ENCODE measurements at regions not wholly inside any gene's neighbourhood (a gene's known extent, or its start where the extent isn't known, plus 50 kb on each side); places are given as distances from the start of the nearest gene placed in this dataset.

- H3K4me3 Mint-ChIP-seq (ENCODE audit: unreplicated experiment), result no peak overlapping the region
- H3K27me3 Mint-ChIP-seq (ENCODE audit: unreplicated experiment), result no peaks in the 10 kb centered on the region
- H3K27ac Mint-ChIP-seq (ENCODE audit: unreplicated experiment), result no peak overlapping the region
- no peaks in the 10 kb centered on the region for H3K36me3 Mint-ChIP-seq (ENCODE audit: low read depth, unreplicated experiment)
- DNase-seq (ENCODE audit: low spot score), result no peak
- TF ChIP-seq, protein P1, sequence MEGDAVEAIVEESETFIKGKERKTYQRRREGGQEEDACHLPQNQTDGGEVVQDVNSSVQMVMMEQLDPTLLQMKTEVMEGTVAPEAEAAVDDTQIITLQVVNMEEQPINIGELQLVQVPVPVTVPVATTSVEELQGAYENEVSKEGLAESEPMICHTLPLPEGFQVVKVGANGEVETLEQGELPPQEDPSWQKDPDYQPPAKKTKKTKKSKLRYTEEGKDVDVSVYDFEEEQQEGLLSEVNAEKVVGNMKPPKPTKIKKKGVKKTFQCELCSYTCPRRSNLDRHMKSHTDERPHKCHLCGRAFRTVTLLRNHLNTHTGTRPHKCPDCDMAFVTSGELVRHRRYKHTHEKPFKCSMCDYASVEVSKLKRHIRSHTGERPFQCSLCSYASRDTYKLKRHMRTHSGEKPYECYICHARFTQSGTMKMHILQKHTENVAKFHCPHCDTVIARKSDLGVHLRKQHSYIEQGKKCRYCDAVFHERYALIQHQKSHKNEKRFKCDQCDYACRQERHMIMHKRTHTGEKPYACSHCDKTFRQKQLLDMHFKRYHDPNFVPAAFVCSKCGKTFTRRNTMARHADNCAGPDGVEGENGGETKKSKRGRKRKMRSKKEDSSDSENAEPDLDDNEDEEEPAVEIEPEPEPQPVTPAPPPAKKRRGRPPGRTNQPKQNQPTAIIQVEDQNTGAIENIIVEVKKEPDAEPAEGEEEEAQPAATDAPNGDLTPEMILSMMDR (IDR thresholded peaks at IDR 0.05; ENCODE audit: unreplicated experiment), result no peak
- H3K4me1 Mint-ChIP-seq (ENCODE audit: unreplicated experiment), result no peaks in the 10 kb centered on the region
- H3K9me3 Mint-ChIP-seq (ENCODE audit: unreplicated experiment), result no peaks in the 10 kb centered on the region
Observed at GRCh38 chr4:154143720-154144119, 347.9 kb downstream of the DCHS2 start.

- no peaks in the 10 kb centered on the region for H3K9me3 Mint-ChIP-seq (ENCODE audit: unreplicated experiment)
- no peaks in the 10 kb centered on the region for H3K4me1 Mint-ChIP-seq (ENCODE audit: unreplicated experiment)
- H3K36me3 Mint-ChIP-seq (ENCODE audit: low read depth, unreplicated experiment), result no peaks in the 10 kb centered on the region
- no peaks in the 10 kb centered on the region for H3K27me3 Mint-ChIP-seq (ENCODE audit: unreplicated experiment)
- no peak for DNase-seq (ENCODE audit: low spot score)
- H3K4me3 Mint-ChIP-seq (ENCODE audit: unreplicated experiment), result no peak overlapping the region
- TF ChIP-seq, protein P1 (IDR thresholded peaks at IDR 0.05; ENCODE audit: unreplicated experiment), result no peak
- H3K27ac Mint-ChIP-seq (ENCODE audit: unreplicated experiment), result no peak overlapping the region
Observed at GRCh38 chr4:154142664-154143063, 348.9 kb downstream of the DCHS2 start.

DNA sequence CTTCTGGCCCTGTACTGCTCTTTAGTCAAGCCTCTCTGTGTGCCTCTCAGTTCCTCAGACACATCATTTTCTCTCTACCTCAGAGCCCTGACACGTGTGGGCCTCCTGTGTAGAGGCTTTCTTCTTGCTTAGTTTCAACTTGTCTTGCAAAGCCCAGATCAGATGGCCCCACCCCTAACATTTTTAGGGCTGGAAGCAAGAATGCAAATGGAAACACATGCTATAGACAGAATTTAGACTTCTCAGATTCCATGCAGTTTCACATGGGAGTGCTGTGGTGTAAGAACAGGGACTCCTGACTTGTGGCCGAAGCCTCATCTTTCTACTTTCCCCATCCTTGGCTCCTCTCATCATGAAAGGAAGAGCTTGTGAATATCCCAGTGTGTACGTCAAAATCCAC, 350.7 kb downstream of the DCHS2 start:
- Mint-ChIP-seq H3K9me3 (ENCODE audit: unreplicated experiment) (no peaks in the 10 kb centered on the region), H3K27ac (ENCODE audit: unreplicated experiment) (no peak overlapping the region), H3K4me1 (ENCODE audit: unreplicated experiment) (no peaks in the 10 kb centered on the region), H3K4me3 (ENCODE audit: unreplicated experiment) (no peak overlapping the region), H3K36me3 (ENCODE audit: low read depth, unreplicated experiment) (no peaks in the 10 kb centered on the region), H3K27me3 (ENCODE audit: unreplicated experiment) (peaks cover 2% of the 10 kb centered on the region)
- no peak for DNase-seq (ENCODE audit: low spot score)
- TF ChIP-seq, protein P1 (IDR thresholded peaks at IDR 0.05; ENCODE audit: unreplicated experiment), result no peak

DNA sequence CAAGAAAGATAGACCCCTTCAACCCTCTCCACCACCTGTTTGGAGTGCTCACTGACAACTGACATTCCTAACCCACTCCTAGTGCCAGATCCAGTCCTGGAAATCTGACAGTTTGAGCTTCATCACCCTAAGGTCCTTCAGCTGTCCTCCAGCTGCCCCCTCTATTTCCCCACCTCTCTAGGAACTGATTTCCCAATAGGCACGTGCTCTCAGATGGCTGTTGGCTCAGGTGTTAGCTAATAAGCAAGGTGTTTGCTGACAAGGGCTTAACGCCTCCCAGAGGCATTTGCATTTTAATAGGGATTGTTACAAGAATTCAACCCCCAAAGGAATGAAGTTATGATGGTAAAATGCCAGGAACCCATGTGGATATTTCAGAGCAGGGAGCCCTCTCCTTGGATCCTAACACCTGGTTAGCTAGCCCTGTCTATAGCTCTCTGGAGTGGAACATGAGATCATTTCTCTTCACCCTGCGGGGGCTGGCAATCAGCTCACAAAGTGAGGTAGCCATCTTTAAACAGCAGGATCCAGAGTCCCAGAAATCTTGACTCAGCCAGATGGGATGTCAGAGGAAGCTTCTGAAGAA, 348.5 kb upstream of the SFRP2 start:
- no peaks in the 10 kb centered on the region for H3K4me1 Mint-ChIP-seq (ENCODE audit: unreplicated experiment)
- H3K27ac Mint-ChIP-seq (ENCODE audit: unreplicated experiment), result no peak overlapping the region
- DNase-seq (ENCODE audit: low spot score), result no peak
- H3K4me3 Mint-ChIP-seq (ENCODE audit: unreplicated experiment), result no peak overlapping the region
- no peaks in the 10 kb centered on the region for H3K36me3 Mint-ChIP-seq (ENCODE audit: low read depth, unreplicated experiment)
- TF ChIP-seq, protein P1 (IDR thresholded peaks at IDR 0.05; ENCODE audit: unreplicated experiment), result no peak
- no peaks in the 10 kb centered on the region for H3K9me3 Mint-ChIP-seq (ENCODE audit: unreplicated experiment)
- peaks cover 2% of the 10 kb centered on the region for H3K27me3 Mint-ChIP-seq (ENCODE audit: unreplicated experiment)

DNA sequence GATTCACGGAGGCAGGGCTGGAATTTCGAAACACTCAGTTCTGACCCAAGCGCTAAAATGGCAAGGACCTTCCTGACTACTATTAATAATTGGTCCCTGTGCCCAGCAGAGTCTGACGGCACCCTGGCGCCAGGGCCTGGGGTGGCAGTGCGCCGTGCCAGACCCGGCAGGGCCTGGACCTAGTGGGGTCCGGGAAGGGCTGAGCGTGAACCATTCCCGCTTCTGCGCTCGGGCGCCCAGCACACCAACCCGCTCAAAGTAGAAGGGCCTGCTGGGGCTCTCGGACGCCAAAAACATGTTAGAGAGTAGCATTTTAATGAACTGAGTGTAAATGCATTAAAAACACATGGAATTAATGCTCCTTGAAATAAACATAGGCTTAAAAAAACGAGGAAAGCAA, 346.7 kb upstream of the SFRP2 start:
- DNase-seq (ENCODE audit: low spot score), result no peak

More for the DNA sequence above, 346.7 kb upstream of the SFRP2 start:
- TF ChIP-seq, protein P1 (IDR thresholded peaks at IDR 0.05; ENCODE audit: unreplicated experiment), result no peak
- H3K27me3 Mint-ChIP-seq (ENCODE audit: unreplicated experiment), result peaks cover 2% of the 10 kb centered on the region
- H3K36me3 Mint-ChIP-seq (ENCODE audit: low read depth, unreplicated experiment), result no peaks in the 10 kb centered on the region
- no peaks in the 10 kb centered on the region for H3K4me1 Mint-ChIP-seq (ENCODE audit: unreplicated experiment)
- H3K4me3 Mint-ChIP-seq (ENCODE audit: unreplicated experiment), result no peak overlapping the region
- no peaks in the 10 kb centered on the region for H3K9me3 Mint-ChIP-seq (ENCODE audit: unreplicated experiment)
- H3K27ac Mint-ChIP-seq (ENCODE audit: unreplicated experiment), result no peak overlapping the region
